AG04450 (cell line): ENCODE measurements at regions not wholly inside any gene's neighbourhood (a gene's known extent, or its start where the extent isn't known, plus 50 kb on each side); places are given as distances from the start of the nearest gene placed in this dataset.

ENCODE experiments used
- CTCF ChIA-PET: fragments of 300-600, 350-600 bp; formaldehyde crosslinking; extraction: SDS; loops from one replicate; lab custom pipeline; 2022; ENCODE audit warnings: antibody characterized with exemption, inconsistent platforms; lab: Charles Lee
- POLR2A ChIA-PET: fragments of 350-600 bp; formaldehyde crosslinking; extraction: SDS; loops from one replicate; lab custom pipeline; 2021; ENCODE audit warnings: antibody characterized with exemption, inconsistent platforms; lab: Yijun Ruan, JAX
- DNase-seq: peaks from one replicate; pipeline ENCODE4 v3.0.0-alpha.2; 2011; ENCODE audit warnings: low read depth, low spot score
- H3K27ac ChIP-seq: one replicate; pipeline ENCODE4 v1.5.1; 2012; ENCODE audit warnings: low read depth, low read length, control low read depth
- H3K27me3 ChIP-seq: one replicate; pipeline ENCODE4 v1.6.0; 2012; ENCODE audit warnings: low read length; ENCODE audit not compliant: control insufficient read depth, insufficient read depth
- H3K4me3 ChIP-seq: 2 replicates; pipeline ENCODE4 v1.5.1; 2011; ENCODE audit warnings: mild to moderate bottlenecking, low read depth, low read length, control low read depth
- H3K9me3 ChIP-seq: 2 replicates; pipeline ENCODE4 v1.5.1; 2012; ENCODE audit warnings: low read length; ENCODE audit not compliant: control insufficient read depth, insufficient read depth
- CTCF ChIP-seq: IDR thresholded peaks from 2 replicates; pipeline ENCODE4 v1.5.1; 2011; ENCODE audit warnings: low read depth, low read length, control low read depth, inconsistent platforms

- H3K27ac ChIP-seq = no peak overlapping the region
- POLR2A ChIA-PET = no interaction called here
- H3K9me3 ChIP-seq = peaks cover 4% of the 10 kb centered on the region; the same call in 1 of the 2 replicates
- no peaks in the 10 kb centered on the region for H3K27me3 ChIP-seq
- no peak for TF ChIP-seq CTCF
- DNase-seq = no peak
- CTCF ChIA-PET = no interaction called here
- no peak overlapping the region for H3K4me3 ChIP-seq
These were observed 897.9 kb upstream of the FAT3 start for GRCh38 chr11:91326751-91327150.

DNA sequence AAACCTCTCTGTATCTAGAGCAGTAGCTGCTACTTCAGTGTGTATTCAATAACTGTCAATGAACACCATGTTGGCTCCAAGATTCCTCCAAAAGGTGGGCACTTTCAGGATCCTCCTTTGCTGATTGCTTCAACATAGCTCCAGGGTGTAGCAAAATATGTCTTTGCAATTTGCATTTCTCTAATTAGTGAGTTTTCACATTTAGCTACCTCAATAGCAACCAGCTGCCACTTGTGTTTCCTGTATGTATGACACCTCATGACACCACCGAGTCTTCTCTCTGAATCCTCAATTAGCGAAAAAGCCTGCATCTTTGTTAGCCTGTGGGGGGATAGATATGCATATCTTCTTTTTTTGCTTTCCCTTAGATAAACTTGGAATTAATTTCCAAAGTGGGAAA is 898.3 kb upstream of the FAT3 start:
- CTCF ChIA-PET = no interaction called here
- Histone ChIP-seq H3K9me3 (peaks cover 4% of the 10 kb centered on the region; the same call in 1 of the 2 replicates), H3K27me3 (no peaks in the 10 kb centered on the region), H3K27ac (no peak overlapping the region), H3K4me3 (no peak overlapping the region)
- POLR2A ChIA-PET = no interaction called here
- no peak for TF ChIP-seq CTCF
- no peak for DNase-seq

DNA sequence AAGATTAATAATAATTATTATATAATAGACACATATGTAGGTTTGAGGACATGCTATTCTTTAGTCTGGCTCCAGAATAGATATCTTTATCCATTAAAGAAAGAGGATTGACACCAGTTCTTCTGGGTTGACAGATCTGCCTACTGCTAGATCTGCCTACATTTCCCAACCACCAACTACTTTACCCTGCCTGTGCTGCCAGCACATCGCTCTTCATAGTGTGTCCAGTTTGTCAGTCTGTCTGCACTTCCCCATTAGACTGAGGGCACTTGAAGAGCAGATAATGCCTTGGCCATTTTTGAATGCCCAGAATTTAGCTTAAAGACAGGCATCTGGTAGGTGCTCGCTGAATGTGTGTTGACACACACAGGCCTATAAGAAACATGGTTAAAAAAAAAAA is 910.1 kb upstream of the FAT3 start:
- no peak for DNase-seq
- ChIA-PET CTCF (no interaction called here), POLR2A (no interaction called here)
- no peaks in the 10 kb centered on the region for H3K27me3 ChIP-seq
- no peak overlapping the region for H3K27ac ChIP-seq
- no peak overlapping the region for H3K4me3 ChIP-seq
- H3K9me3 ChIP-seq = no peaks in the 10 kb centered on the region
- TF ChIP-seq CTCF = no peak

- no peak for TF ChIP-seq CTCF
- Histone ChIP-seq H3K27me3 (no peaks in the 10 kb centered on the region), H3K27ac (no peak overlapping the region), H3K4me3 (no peak overlapping the region), H3K9me3 (no peaks in the 10 kb centered on the region)
- ChIA-PET CTCF (no interaction called here), POLR2A (no interaction called here)
- DNase-seq = no peak
These were observed 912.1 kb upstream of the FAT3 start for GRCh38 chr11:91312541-91312940.

GRCh38 chr11:91310085-91310484 is 914.5 kb upstream of the FAT3 start:
- H3K9me3 ChIP-seq = no peaks in the 10 kb centered on the region
- CTCF ChIA-PET = no interaction called here
- no peak overlapping the region for H3K27ac ChIP-seq
- no peak for TF ChIP-seq CTCF
- no peak for DNase-seq
- H3K27me3 ChIP-seq = no peaks in the 10 kb centered on the region
- POLR2A ChIA-PET = no interaction called here
- no peak overlapping the region for H3K4me3 ChIP-seq
